HEK293 (cell line): ENCODE measurements at regions not wholly inside any gene's neighbourhood (a gene's known extent, or its start where the extent isn't known, plus 50 kb on each side); places are given as distances from the start of the nearest gene placed in this dataset.
"Not testable (repeated sequence)": the region's sequence is repeated elsewhere in the genome, so short reads cannot be mapped to it uniquely, and the experiment has no call there.

Experiments
- CTCF ChIA-PET: fragments of 350-600 bp; formaldehyde crosslinking; extraction: SDS; loops from one replicate; lab custom pipeline; 2021; ENCODE audit warnings: antibody characterized with exemption; lab: Yijun Ruan, JAX
- POLR2A ChIA-PET: fragments of 300-600 bp; formaldehyde crosslinking; extraction: SDS; loops from one replicate; lab custom pipeline; 2020; ENCODE audit warnings: antibody characterized with exemption, inconsistent platforms; lab: Yijun Ruan, JAX
- H3K27ac ChIP-seq: fragments of 200-500 bp; sonication (Bioruptor generic); 2 replicates; pipeline ENCODE4 v1.5.1; 2014; ENCODE audit warnings: low read depth, low read length, control low read depth, inconsistent platforms; ENCODE audit errors: extremely low read depth
- H3K36me3 ChIP-seq, 2 experiments: fragments of 200-500 bp in 1 of 2; sonication (Bioruptor generic) in 1 of 2; 1 replicate in 1 of 2; 2 replicates in 1 of 2; pipeline ENCODE4 v1.5.1; 2014 to 2017; ENCODE audit warnings: inconsistent platforms in 2 of 2, low read length in 2 of 2; ENCODE audit not compliant: control insufficient read depth in 2 of 2, insufficient read depth in 1 of 2
- H3K4me1 ChIP-seq: fragments of 200-500 bp; sonication (Bioruptor generic); 2 replicates; pipeline ENCODE4 v1.5.1; 2014; ENCODE audit warnings: mild to moderate bottlenecking, low read length, inconsistent platforms; ENCODE audit not compliant: control insufficient read depth, insufficient read depth
- H3K4me3 ChIP-seq: 2 replicates; pipeline ENCODE4 v1.5.1; 2011; ENCODE audit warnings: low read depth, mild to moderate bottlenecking, control low read depth, low read length, moderate library complexity
- H3K9me3 ChIP-seq: fragments of 200-500 bp; sonication (Bioruptor generic); 2 replicates; pipeline ENCODE4 v1.5.1; 2014; ENCODE audit warnings: low read depth, low read length, inconsistent platforms; ENCODE audit not compliant: control insufficient read depth, insufficient read depth
- BCL6B ChIP-seq: fragments of 450-650 bp; formaldehyde crosslinking; IDR thresholded peaks from 2 replicates; pipeline ENCODE4 v1.5.1; 2017; ENCODE audit warnings: missing biosample characterization, missing genetic modification characterization
- INSM2 ChIP-seq: fragments of 450-650 bp; formaldehyde crosslinking; IDR thresholded peaks from 2 replicates; pipeline ENCODE4 v1.5.1; 2016; ENCODE audit warnings: missing biosample characterization, missing genetic modification characterization
- OVOL3 ChIP-seq: fragments of 450-650 bp; formaldehyde crosslinking; IDR thresholded peaks from 2 replicates; pipeline ENCODE4 v1.5.1; 2016; ENCODE audit warnings: missing biosample characterization, missing genetic modification characterization
- PRDM2 ChIP-seq: fragments of 450-650 bp; formaldehyde crosslinking; IDR thresholded peaks from 2 replicates; pipeline ENCODE4 v1.5.1; 2016; ENCODE audit warnings: missing biosample characterization, missing genetic modification characterization, borderline replicate concordance
- PRDM4 ChIP-seq: fragments of 450-650 bp; formaldehyde crosslinking; IDR thresholded peaks from 2 replicates; pipeline ENCODE4 v1.5.1; 2017; ENCODE audit warnings: missing biosample characterization, missing genetic modification characterization
- SCRT2 ChIP-seq: fragments of 450-650 bp; formaldehyde crosslinking; IDR thresholded peaks from 2 replicates; pipeline ENCODE4 v1.5.1; 2016; ENCODE audit warnings: missing biosample characterization, missing genetic modification characterization
- ZBTB20 ChIP-seq: fragments of 450-650 bp; formaldehyde crosslinking; IDR thresholded peaks from 2 replicates; pipeline ENCODE4 v1.5.1; 2016; ENCODE audit warnings: missing biosample characterization, missing genetic modification characterization
- ZFHX2 ChIP-seq: fragments of 450-650 bp; formaldehyde crosslinking; conservative IDR thresholded peaks from 2 replicates; pipeline ENCODE4 v1.5.1; 2016; ENCODE audit warnings: missing biosample characterization, missing genetic modification characterization
- ZFP41 ChIP-seq: fragments of 450-650 bp; formaldehyde crosslinking; IDR thresholded peaks from 2 replicates; pipeline ENCODE4 v1.5.1; 2016; ENCODE audit warnings: missing biosample characterization, missing genetic modification characterization, borderline replicate concordance
- ZIC2 ChIP-seq: fragments of 450-650 bp; formaldehyde crosslinking; IDR thresholded peaks from 2 replicates; pipeline ENCODE4 v1.5.1; 2016; ENCODE audit warnings: missing biosample characterization, missing genetic modification characterization
- ZNF112 ChIP-seq: fragments of 450-650 bp; formaldehyde crosslinking; IDR thresholded peaks from 2 replicates; pipeline ENCODE4 v1.5.0; 2017; ENCODE audit warnings: missing biosample characterization, missing genetic modification characterization
- ZNF146 ChIP-seq: fragments of 450-650 bp; formaldehyde crosslinking; IDR thresholded peaks from 2 replicates; pipeline ENCODE4 v1.5.1; 2016; ENCODE audit warnings: missing biosample characterization, missing genetic modification characterization
- ZNF174 ChIP-seq: fragments of 450-650 bp; formaldehyde crosslinking; IDR thresholded peaks from 2 replicates; pipeline ENCODE4 v1.5.0; 2017; ENCODE audit warnings: missing biosample characterization, mild to moderate bottlenecking, missing genetic modification characterization
- ZNF175 ChIP-seq: fragments of 450-650 bp; formaldehyde crosslinking; IDR thresholded peaks from 2 replicates; pipeline ENCODE4 v1.5.1; 2016; ENCODE audit warnings: missing biosample characterization, missing genetic modification characterization
- ZNF23 ChIP-seq: fragments of 450-650 bp; formaldehyde crosslinking; IDR thresholded peaks from 2 replicates; pipeline ENCODE4 v1.5.1; 2016; ENCODE audit warnings: missing biosample characterization, missing genetic modification characterization, borderline replicate concordance
- ZNF266 ChIP-seq: fragments of 450-650 bp; formaldehyde crosslinking; IDR thresholded peaks from 2 replicates; pipeline ENCODE4 v1.5.1; 2016; ENCODE audit warnings: missing biosample characterization, missing genetic modification characterization, low read depth
- ZNF560 ChIP-seq: fragments of 450-650 bp; formaldehyde crosslinking; IDR thresholded peaks from 2 replicates; pipeline ENCODE4 v1.5.1; 2017; ENCODE audit warnings: missing biosample characterization, missing genetic modification characterization, borderline replicate concordance
- ZNF571 ChIP-seq: fragments of 450-650 bp; formaldehyde crosslinking; IDR thresholded peaks from 2 replicates; pipeline ENCODE4 v1.5.0; 2017; ENCODE audit warnings: missing biosample characterization, missing genetic modification characterization
- ZNF600 ChIP-seq: fragments of 450-650 bp; formaldehyde crosslinking; IDR thresholded peaks from 2 replicates; pipeline ENCODE4 v1.5.1; 2016; ENCODE audit warnings: missing biosample characterization, missing genetic modification characterization
- ZNF639 ChIP-seq: fragments of 450-650 bp; formaldehyde crosslinking; IDR thresholded peaks from 2 replicates; pipeline ENCODE4 v1.5.1; 2016; ENCODE audit warnings: missing biosample characterization, missing genetic modification characterization
- ZNF777 ChIP-seq: fragments of 450-650 bp; formaldehyde crosslinking; IDR thresholded peaks from 2 replicates; pipeline ENCODE4 v1.5.1; 2017; ENCODE audit warnings: missing biosample characterization, missing genetic modification characterization, borderline replicate concordance

- no peak overlapping the region for H3K27ac ChIP-seq
Measured at GRCh38 chr3:30539206-30539605, 67.2 kb upstream of the TGFBR2 start.

GRCh38 chr3:30539772-30540171, 66.6 kb upstream of the TGFBR2 start:
- Histone ChIP-seq H3K9me3 (no peaks in the 10 kb centered on the region), H3K4me1 (no peaks in the 10 kb centered on the region), H3K36me3 (no peaks in the 10 kb centered on the region), H3K27ac (no peak overlapping the region), H3K4me3 (no peak overlapping the region)
- no peak for TF ChIP-seq ZNF146 (tag by site-specific recombination)
- no peak for TF ChIP-seq ZNF600 (tag by site-specific recombination)
- TF ChIP-seq ZFHX2 (tag by site-specific recombination), result no peak
- TF ChIP-seq ZNF112 (tag by site-specific recombination), result no peak
- no peak for TF ChIP-seq ZNF23 (tag by site-specific recombination)
- TF ChIP-seq ZFP41, result no peak
- TF ChIP-seq INSM2 (tag by site-specific recombination), result no peak
- TF ChIP-seq BCL6B (tag by site-specific recombination), result no peak
- TF ChIP-seq SCRT2 (tag by site-specific recombination), result no peak
- no peak for TF ChIP-seq OVOL3 (tag by site-specific recombination)
- TF ChIP-seq ZNF174 (tag by site-specific recombination), result no peak
- TF ChIP-seq PRDM4, result no peak
- TF ChIP-seq PRDM2 (tag by site-specific recombination), result no peak
- no peak for TF ChIP-seq ZNF571 (tag by site-specific recombination)
- TF ChIP-seq ZIC2 (tag by site-specific recombination), result no peak
- TF ChIP-seq ZNF175, result no peak
- ChIA-PET POLR2A (no interaction called here), CTCF (no interaction called here)

More at GRCh38 chr3:30539206-30539605, 67.2 kb upstream of the TGFBR2 start:
- Histone ChIP-seq H3K4me1 (no peaks in the 10 kb centered on the region), H3K4me3 (no peak overlapping the region)
- TF ChIP-seq ZNF266 (tag by site-specific recombination), result no peak
- no peak for TF ChIP-seq ZNF639 (tag by site-specific recombination)
- no peak for TF ChIP-seq ZNF560 (tag by site-specific recombination)
- no peak for TF ChIP-seq ZNF777 (tag by site-specific recombination)
- no peak for TF ChIP-seq ZBTB20 (tag by site-specific recombination)
- TF ChIP-seq, all 188 proteins: peak for 0
- ChIA-PET POLR2A (no interaction called here), CTCF (no interaction called here)
- no peaks in the 10 kb centered on the region for H3K9me3 ChIP-seq
- no peaks in the 10 kb centered on the region for H3K36me3 ChIP-seq

- CTCF ChIA-PET, H3K4me1 ChIP-seq, H3K9me3 ChIP-seq, H3K36me3 ChIP-seq, H3K4me3 ChIP-seq, POLR2A ChIA-PET, H3K27ac ChIP-seq: not testable (repeated sequence)
Measured at GRCh38 chr3:30541156-30541555, 65.2 kb upstream of the TGFBR2 start.
